ENCODE measurements at regions not wholly inside any gene's neighbourhood (a gene's known extent, or its start where the extent isn't known, plus 50 kb on each side); places are given as distances from the start of the nearest gene placed in this dataset.

- H3K9ac ChIP-seq (ENCODE audit: low read length): no peak overlapping the region
- no peak overlapping the region for H3K4me3 ChIP-seq (ENCODE audit: low read depth in 1 of 2, low read length in 2 of 2)
- no peaks in the 10 kb centered on the region for H3K9me3 ChIP-seq (ENCODE audit: low read length)
- H3K27ac ChIP-seq (ENCODE audit: low read depth, low read length): no peak overlapping the region
- no peaks in the 10 kb centered on the region for H3K36me3 ChIP-seq (ENCODE audit: insufficient read depth, low read length)
- H3K27me3 ChIP-seq (ENCODE audit: control insufficient read depth in 1 of 2, insufficient read depth in 2 of 2, low read length in 2 of 2): no peaks in the 10 kb centered on the region
- H3K4me1 ChIP-seq (ENCODE audit: insufficient read depth, low read length): peaks cover 2% of the 10 kb centered on the region
Observed at GRCh38 chr22:47570300-47570685, 807.8 kb downstream of the TBC1D22A start.

- Histone ChIP-seq H3K27me3 (ENCODE audit: control insufficient read depth in 1 of 2, insufficient read depth in 2 of 2, low read length in 2 of 2) (no peaks in the 10 kb centered on the region), H3K9ac (ENCODE audit: low read length) (no peak overlapping the region), H3K4me3 (ENCODE audit: low read depth in 1 of 2, low read length in 2 of 2) (no peak overlapping the region), H3K4me1 (ENCODE audit: insufficient read depth, low read length) (peaks cover 9% of the 10 kb centered on the region), H3K9me3 (ENCODE audit: low read length) (no peaks in the 10 kb centered on the region), H3K27ac (ENCODE audit: low read depth, low read length) (no peak overlapping the region), H3K36me3 (ENCODE audit: insufficient read depth, low read length) (no peaks in the 10 kb centered on the region)
Observed at GRCh38 chr22:47569389-47570299, 807.2 kb downstream of the TBC1D22A start.

- Histone ChIP-seq H3K9ac (ENCODE audit: low read length) (no peak overlapping the region), H3K4me1 (ENCODE audit: insufficient read depth, low read length) (peaks cover 13% of the 10 kb centered on the region), H3K36me3 (ENCODE audit: insufficient read depth, low read length) (no peaks in the 10 kb centered on the region), H3K9me3 (ENCODE audit: low read length) (no peaks in the 10 kb centered on the region), H3K4me3 (ENCODE audit: low read depth in 1 of 2, low read length in 2 of 2) (no peak overlapping the region), H3K27me3 (ENCODE audit: control insufficient read depth in 1 of 2, insufficient read depth in 2 of 2, low read length in 2 of 2) (no peaks in the 10 kb centered on the region), H3K27ac (ENCODE audit: low read depth, low read length) (no peak overlapping the region)
Observed at GRCh38 chr22:47568700-47569099, 806.2 kb downstream of the TBC1D22A start.

DNA sequence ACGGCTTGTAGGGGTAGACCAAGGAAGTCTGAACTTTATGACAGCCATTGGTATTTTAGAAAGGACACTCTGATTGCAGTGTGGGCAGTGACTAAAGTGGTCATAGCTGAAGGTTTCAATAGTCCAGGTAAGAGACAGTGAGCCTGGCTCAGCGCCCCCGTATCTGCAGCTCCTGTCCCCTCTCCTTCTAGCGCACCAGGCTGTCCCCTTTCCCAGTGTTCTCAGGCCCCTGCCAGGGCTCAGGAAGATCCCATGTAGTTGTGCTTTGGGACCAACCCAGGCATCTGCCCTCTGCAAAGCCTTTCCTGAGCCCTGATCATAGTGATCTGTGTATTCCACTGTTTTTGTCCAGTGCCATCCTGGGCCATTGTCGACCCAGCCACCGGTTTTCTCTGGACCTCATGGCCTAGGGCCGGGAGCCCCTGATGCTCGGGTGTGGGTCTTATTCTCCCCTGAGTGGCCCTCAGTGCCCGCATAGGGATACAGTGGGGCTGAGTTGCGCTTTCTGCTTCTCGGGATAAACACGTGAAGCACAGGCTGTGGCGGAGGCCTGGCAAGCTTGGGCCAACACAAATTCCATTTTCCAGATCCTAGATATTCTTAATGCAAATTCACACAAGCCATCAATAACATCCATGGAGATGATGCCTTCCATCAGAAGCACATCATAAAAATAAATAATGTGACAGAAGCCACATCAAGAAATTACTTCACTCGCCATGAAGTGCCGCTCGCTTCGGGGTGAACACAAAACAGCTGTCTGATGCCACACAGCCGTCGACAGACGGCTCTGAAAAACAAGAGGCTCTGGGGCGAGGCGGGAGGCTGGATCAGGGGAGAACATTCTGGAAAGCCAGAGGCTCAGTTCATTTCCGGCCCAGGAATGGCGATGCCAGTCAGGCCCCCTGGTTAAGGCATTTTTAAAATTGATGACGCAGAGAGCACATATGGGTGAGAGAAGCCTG, 805.0 kb downstream of the TBC1D22A start:
- H3K4me3 ChIP-seq (ENCODE audit: low read depth in 1 of 2, low read length in 2 of 2): no peak overlapping the region
- H3K27ac ChIP-seq (ENCODE audit: low read depth, low read length): no peak overlapping the region
- H3K9me3 ChIP-seq (ENCODE audit: low read length): no peaks in the 10 kb centered on the region
- no peaks in the 10 kb centered on the region for H3K36me3 ChIP-seq (ENCODE audit: insufficient read depth, low read length)
- H3K4me1 ChIP-seq (ENCODE audit: insufficient read depth, low read length): peaks cover 13% of the 10 kb centered on the region
- H3K27me3 ChIP-seq (ENCODE audit: control insufficient read depth in 1 of 2, insufficient read depth in 2 of 2, low read length in 2 of 2): no peaks in the 10 kb centered on the region
- no peak overlapping the region for H3K9ac ChIP-seq (ENCODE audit: low read length)

DNA sequence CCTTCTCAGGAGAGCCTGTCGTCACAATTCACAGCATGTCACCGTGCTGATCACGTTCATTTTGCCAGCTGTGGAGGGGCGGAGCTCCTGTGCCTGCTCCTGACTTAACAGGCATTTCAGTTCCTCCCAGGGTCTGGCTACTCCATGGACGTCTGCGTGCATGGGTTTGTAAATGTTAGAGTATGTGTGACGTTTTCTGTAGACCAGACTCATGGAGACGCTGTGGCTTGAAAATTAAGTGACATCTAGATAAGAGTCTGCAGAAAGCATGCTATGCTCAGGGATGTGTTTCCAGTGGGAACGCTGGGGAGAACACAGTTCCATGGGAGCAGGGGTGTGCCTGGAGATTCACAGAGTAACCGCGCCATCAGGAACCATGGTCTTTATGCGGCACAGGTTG, 804.0 kb downstream of the TBC1D22A start:
- Histone ChIP-seq H3K36me3 (ENCODE audit: insufficient read depth, low read length) (no peaks in the 10 kb centered on the region), H3K9ac (ENCODE audit: low read length) (no peak overlapping the region), H3K27me3 (ENCODE audit: control insufficient read depth in 1 of 2, insufficient read depth in 2 of 2, low read length in 2 of 2) (no peaks in the 10 kb centered on the region), H3K9me3 (ENCODE audit: low read length) (no peaks in the 10 kb centered on the region), H3K4me1 (ENCODE audit: insufficient read depth, low read length) (peaks cover 13% of the 10 kb centered on the region), H3K27ac (ENCODE audit: low read depth, low read length) (no peak overlapping the region), H3K4me3 (ENCODE audit: low read depth in 1 of 2, low read length in 2 of 2) (no peak overlapping the region)

DNA sequence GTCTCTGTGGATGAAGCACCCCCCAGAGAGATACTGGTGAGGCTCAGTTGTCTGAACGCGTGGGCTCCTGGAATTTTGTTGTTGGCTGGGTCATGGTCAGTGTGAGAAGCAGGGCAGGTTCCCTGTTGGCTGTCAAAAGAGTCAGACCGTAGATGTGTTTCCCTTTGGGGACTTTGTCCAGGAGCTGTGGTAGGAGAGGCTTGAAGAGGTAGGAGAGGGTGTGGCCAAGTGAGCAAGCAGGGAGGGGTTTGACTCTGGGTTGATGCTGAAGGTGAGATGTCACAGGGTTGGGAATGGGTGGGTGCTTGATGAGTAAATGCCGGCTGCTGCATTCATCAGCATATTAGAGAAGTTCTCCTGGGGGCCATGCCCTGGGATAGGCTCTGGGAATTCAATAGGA, 803.2 kb downstream of the TBC1D22A start:
- no peak overlapping the region for H3K9ac ChIP-seq (ENCODE audit: low read length)
- peaks cover 13% of the 10 kb centered on the region for H3K4me1 ChIP-seq (ENCODE audit: insufficient read depth, low read length)
- no peak overlapping the region for H3K27ac ChIP-seq (ENCODE audit: low read depth, low read length)
- no peaks in the 10 kb centered on the region for H3K36me3 ChIP-seq (ENCODE audit: insufficient read depth, low read length)
- H3K9me3 ChIP-seq (ENCODE audit: low read length): no peaks in the 10 kb centered on the region
- no peak overlapping the region for H3K4me3 ChIP-seq (ENCODE audit: low read depth in 1 of 2, low read length in 2 of 2)
- H3K27me3 ChIP-seq (ENCODE audit: control insufficient read depth in 1 of 2, insufficient read depth in 2 of 2, low read length in 2 of 2): no peaks in the 10 kb centered on the region

DNA sequence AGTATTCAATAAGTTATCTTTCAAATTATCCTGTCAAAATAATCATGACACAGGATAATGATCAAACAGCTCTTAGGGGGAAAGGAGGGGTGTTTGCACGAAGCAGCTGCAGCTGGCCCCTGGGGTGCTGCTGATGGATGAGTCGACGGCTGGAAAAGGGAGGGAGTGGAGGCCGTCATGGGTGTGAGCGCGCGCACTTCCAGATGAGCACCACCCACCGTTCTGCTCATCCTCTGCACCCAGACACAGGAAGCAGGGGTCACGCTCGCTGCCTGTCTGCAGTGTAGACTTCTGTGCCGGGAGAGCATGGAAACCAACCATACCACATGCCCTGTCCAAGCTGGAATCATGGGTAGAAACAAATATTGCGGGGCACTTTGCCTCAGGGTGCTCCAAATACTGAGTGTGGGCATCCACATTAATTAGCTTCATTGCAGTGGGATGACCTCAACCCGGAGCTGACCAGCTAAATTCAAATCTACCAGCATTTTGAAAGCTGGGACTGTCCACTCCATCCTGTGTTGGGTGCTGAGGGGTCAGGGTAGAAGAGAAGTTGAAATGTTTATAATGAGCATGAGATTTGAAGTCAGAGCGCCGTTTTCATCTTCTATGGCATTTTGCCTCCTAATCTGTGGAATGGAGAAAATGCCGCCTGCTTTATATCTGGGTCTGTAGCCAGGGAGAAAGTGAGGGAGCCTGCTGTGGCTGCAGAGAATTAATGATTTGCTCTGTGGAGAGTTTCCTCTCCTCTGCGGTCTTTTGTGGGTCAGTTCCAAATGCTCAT, 802.4 kb downstream of the TBC1D22A start:
- Histone ChIP-seq H3K27me3 (ENCODE audit: control insufficient read depth in 1 of 2, insufficient read depth in 2 of 2, low read length in 2 of 2) (no peaks in the 10 kb centered on the region), H3K4me1 (ENCODE audit: insufficient read depth, low read length) (peaks cover 13% of the 10 kb centered on the region), H3K36me3 (ENCODE audit: insufficient read depth, low read length) (no peaks in the 10 kb centered on the region), H3K9ac (ENCODE audit: low read length) (no peak overlapping the region), H3K27ac (ENCODE audit: low read depth, low read length) (no peak overlapping the region), H3K9me3 (ENCODE audit: low read length) (no peaks in the 10 kb centered on the region), H3K4me3 (ENCODE audit: low read depth in 1 of 2, low read length in 2 of 2) (peak overlapping the region in 1 of 2 donors; percentile 26)

- H3K27ac ChIP-seq (ENCODE audit: low read depth, low read length): no peak overlapping the region
- H3K36me3 ChIP-seq (ENCODE audit: insufficient read depth, low read length): no peaks in the 10 kb centered on the region
- no peaks in the 10 kb centered on the region for H3K27me3 ChIP-seq (ENCODE audit: control insufficient read depth in 1 of 2, insufficient read depth in 2 of 2, low read length in 2 of 2)
- no peaks in the 10 kb centered on the region for H3K9me3 ChIP-seq (ENCODE audit: low read length)
- peaks cover 13% of the 10 kb centered on the region for H3K4me1 ChIP-seq (ENCODE audit: insufficient read depth, low read length)
- H3K9ac ChIP-seq (ENCODE audit: low read length): no peak overlapping the region
- no peak overlapping the region for H3K4me3 ChIP-seq (ENCODE audit: low read depth in 1 of 2, low read length in 2 of 2)
Observed at GRCh38 chr22:47564158-47564450, 801.7 kb downstream of the TBC1D22A start.

DNA sequence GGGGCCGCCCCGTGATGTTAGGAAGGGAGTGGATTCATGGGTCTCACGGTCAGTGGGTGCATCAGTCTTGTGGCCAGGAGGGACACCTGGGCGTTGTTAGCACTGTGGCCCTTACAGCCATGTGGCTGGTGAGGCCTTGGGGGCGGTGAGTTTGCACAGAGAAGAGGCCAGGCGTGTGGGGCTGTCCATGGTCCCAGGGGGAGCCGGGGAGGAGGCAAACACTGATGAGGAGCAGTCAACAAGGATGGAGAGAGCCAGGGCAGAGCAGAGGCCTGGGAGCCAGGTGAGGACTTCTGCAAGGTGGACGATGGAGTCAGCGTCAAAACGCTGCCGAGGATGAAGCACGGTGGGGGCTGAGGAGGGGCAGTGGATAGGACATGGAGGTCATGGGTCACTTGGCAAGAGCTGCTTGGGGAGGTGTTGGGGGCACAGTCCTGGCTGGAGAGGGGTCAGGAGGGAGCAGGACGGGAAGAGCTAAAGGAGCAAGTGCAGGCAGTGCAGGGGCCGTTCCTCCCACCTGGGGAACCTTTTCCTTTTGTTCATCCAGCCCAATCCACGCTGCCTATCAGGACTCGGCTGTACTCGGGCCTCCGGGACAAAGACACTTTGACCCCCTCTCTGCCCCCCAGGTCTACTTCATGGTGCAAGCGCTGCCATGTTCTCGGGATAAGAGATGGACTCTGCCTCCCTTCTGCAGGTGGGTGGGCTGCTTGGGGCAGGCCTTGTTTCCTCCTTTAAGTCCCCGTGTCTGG, 801.1 kb downstream of the TBC1D22A start:
- Histone ChIP-seq H3K9ac (ENCODE audit: low read length) (no peak overlapping the region), H3K27ac (ENCODE audit: low read depth, low read length) (no peak overlapping the region), H3K4me1 (ENCODE audit: insufficient read depth, low read length) (peaks cover 13% of the 10 kb centered on the region), H3K27me3 (ENCODE audit: control insufficient read depth in 1 of 2, insufficient read depth in 2 of 2, low read length in 2 of 2) (peaks cover 0 to 3% of the 10 kb centered on the region in 2 donors), H3K9me3 (ENCODE audit: low read length) (no peaks in the 10 kb centered on the region), H3K4me3 (ENCODE audit: low read depth in 1 of 2, low read length in 2 of 2) (no peak overlapping the region), H3K36me3 (ENCODE audit: insufficient read depth, low read length) (no peaks in the 10 kb centered on the region)

GRCh38 chr22:47561766-47562165, 799.3 kb downstream of the TBC1D22A start:
- no peaks in the 10 kb centered on the region for H3K36me3 ChIP-seq (ENCODE audit: insufficient read depth, low read length)
- no peak overlapping the region for H3K4me3 ChIP-seq (ENCODE audit: low read depth in 1 of 2, low read length in 2 of 2)
- H3K9ac ChIP-seq (ENCODE audit: low read length): no peak overlapping the region
- H3K27me3 ChIP-seq (ENCODE audit: control insufficient read depth in 1 of 2, insufficient read depth in 2 of 2, low read length in 2 of 2): peaks cover 0 to 4% of the 10 kb centered on the region in 2 donors
- peaks cover 13% of the 10 kb centered on the region for H3K4me1 ChIP-seq (ENCODE audit: insufficient read depth, low read length)
- H3K9me3 ChIP-seq (ENCODE audit: low read length): no peaks in the 10 kb centered on the region
- H3K27ac ChIP-seq (ENCODE audit: low read depth, low read length): no peak overlapping the region
